ENCODE measurements at regions not wholly inside any gene's neighbourhood (a gene's known extent, or its start where the extent isn't known, plus 50 kb on each side); places are given as distances from the start of the nearest gene placed in this dataset.
"Not testable (repeated sequence)": the region's sequence is repeated elsewhere in the genome, so short reads cannot be mapped to it uniquely, and the experiment has no call there.

- DNase-seq (ENCODE audit: extremely low spot score): no peak
- ChIA-PET POLR2A (no interaction called here), CTCF (no interaction called here)
- TF ChIP-seq SP1 (IDR thresholded peaks at IDR 0.05) (no peak), LEF1 (IDR thresholded peaks at IDR 0.05; ENCODE audit: borderline replicate concordance) (no peak), L3MBTL2 (conservative IDR thresholded peaks at IDR 0.05) (no peak), FOXA1 (IDR thresholded peaks at IDR 0.05) (no peak), ZNF384 (IDR thresholded peaks at IDR 0.05) (no peak), FOXM1 (IDR thresholded peaks at IDR 0.05; ENCODE audit: borderline replicate concordance) (no peak), NFRKB (IDR thresholded peaks at IDR 0.05) (no peak), TARDBP (IDR thresholded peaks at IDR 0.05) (no peak), HDGF (IDR thresholded peaks at IDR 0.05; ENCODE audit: borderline replicate concordance) (no peak), FOXK2 (IDR thresholded peaks at IDR 0.05) (no peak), CTBP1 (IDR thresholded peaks at IDR 0.05; ENCODE audit: borderline replicate concordance) (no peak), PKNOX1 (IDR thresholded peaks at IDR 0.05) (no peak), ARNT (IDR thresholded peaks at IDR 0.05) (no peak), SUZ12 (IDR thresholded peaks at IDR 0.05) (no peak), BHLHE40 (IDR thresholded peaks at IDR 0.05; ENCODE audit: borderline replicate concordance) (no peak), ELF4 (IDR thresholded peaks at IDR 0.05) (no peak)
These were observed 108.7 kb upstream of the ETV6 start for GRCh38 chr12:11540615-11541310.

GRCh38 chr12:11542599-11542998 is 106.9 kb upstream of the ETV6 start:
- no peak for TF ChIP-seq NFRKB (IDR thresholded peaks at IDR 0.05)
- TF ChIP-seq FOXA1 (IDR thresholded peaks at IDR 0.05): no peak
- TF ChIP-seq SP1 (IDR thresholded peaks at IDR 0.05): no peak
- TF ChIP-seq FOXK2 (IDR thresholded peaks at IDR 0.05): no peak
- no peak for TF ChIP-seq ARNT (IDR thresholded peaks at IDR 0.05)
- TF ChIP-seq SUZ12 (IDR thresholded peaks at IDR 0.05): no peak
- no peak for TF ChIP-seq L3MBTL2 (conservative IDR thresholded peaks at IDR 0.05)
- TF ChIP-seq PKNOX1 (IDR thresholded peaks at IDR 0.05): no peak
- no peak for TF ChIP-seq HDGF (IDR thresholded peaks at IDR 0.05; ENCODE audit: borderline replicate concordance)
- no peak for DNase-seq (ENCODE audit: extremely low spot score)
- ChIA-PET CTCF (no interaction called here), POLR2A (no interaction called here)

- DNase-seq (ENCODE audit: extremely low spot score): no peak
- no peak for TF ChIP-seq HDGF (IDR thresholded peaks at IDR 0.05; ENCODE audit: borderline replicate concordance)
- ChIA-PET CTCF (no interaction called here), POLR2A (no interaction called here)
These were observed 105.9 kb upstream of the ETV6 start for GRCh38 chr12:11543457-11544158.

GRCh38 chr12:11545484-11546330 is 103.8 kb upstream of the ETV6 start:
- TF ChIP-seq SUZ12 (IDR thresholded peaks at IDR 0.05) (no peak), FOXM1 (IDR thresholded peaks at IDR 0.05; ENCODE audit: borderline replicate concordance) (no peak), NFRKB (IDR thresholded peaks at IDR 0.05) (no peak), ELF4 (IDR thresholded peaks at IDR 0.05) (no peak), BHLHE40 (IDR thresholded peaks at IDR 0.05; ENCODE audit: borderline replicate concordance) (no peak)
- no peak for DNase-seq (ENCODE audit: extremely low spot score)
- ChIA-PET CTCF (interaction anchor here (1.1 kb wide), 1 partner anchor 795 kb away, joined by 3 read pairs; no protein-coding TSS in a partner anchor), POLR2A (no interaction called here)

GRCh38 chr12:11546582-11547270 is 102.7 kb upstream of the ETV6 start:
- CTCF ChIA-PET: interaction anchor here (1.1 kb wide), 1 partner anchor 796 kb away, joined by 3 read pairs; no protein-coding TSS in a partner anchor
- DNase-seq (ENCODE audit: extremely low spot score); POLR2A ChIA-PET: not testable (repeated sequence)

- CTCF ChIA-PET; POLR2A ChIA-PET; DNase-seq (ENCODE audit: extremely low spot score): not testable (repeated sequence)
These were observed 102.2 kb upstream of the ETV6 start for GRCh38 chr12:11547271-11547646.

- ChIA-PET POLR2A (no interaction called here), CTCF (no interaction called here)
- no peak for DNase-seq (ENCODE audit: extremely low spot score)
- TF ChIP-seq BHLHE40 (IDR thresholded peaks at IDR 0.05; ENCODE audit: borderline replicate concordance): no peak
- no peak for TF ChIP-seq ZNF384 (IDR thresholded peaks at IDR 0.05)
- TF ChIP-seq PKNOX1 (IDR thresholded peaks at IDR 0.05): no peak
- TF ChIP-seq NFRKB (IDR thresholded peaks at IDR 0.05): no peak
- no peak for TF ChIP-seq TARDBP (IDR thresholded peaks at IDR 0.05)
- TF ChIP-seq ELF4 (IDR thresholded peaks at IDR 0.05): no peak
- no peak for TF ChIP-seq FOXA1 (IDR thresholded peaks at IDR 0.05)
- TF ChIP-seq FOXM1 (IDR thresholded peaks at IDR 0.05; ENCODE audit: borderline replicate concordance): no peak
- TF ChIP-seq SP1 (IDR thresholded peaks at IDR 0.05): no peak
- no peak for TF ChIP-seq HDGF (IDR thresholded peaks at IDR 0.05; ENCODE audit: borderline replicate concordance)
- TF ChIP-seq LEF1 (IDR thresholded peaks at IDR 0.05; ENCODE audit: borderline replicate concordance): no peak
- TF ChIP-seq SUZ12 (IDR thresholded peaks at IDR 0.05): no peak
- no peak for TF ChIP-seq FOXK2 (IDR thresholded peaks at IDR 0.05)
- no peak for TF ChIP-seq L3MBTL2 (conservative IDR thresholded peaks at IDR 0.05)
- TF ChIP-seq CTBP1 (IDR thresholded peaks at IDR 0.05; ENCODE audit: borderline replicate concordance): no peak
- no peak for TF ChIP-seq ARNT (IDR thresholded peaks at IDR 0.05)
These were observed 100.4 kb upstream of the ETV6 start for GRCh38 chr12:11549119-11549518.
